ENCODE measurements at regions not wholly inside any gene's neighbourhood (a gene's known extent, or its start where the extent isn't known, plus 50 kb on each side); places are given as distances from the start of the nearest gene placed in this dataset.

GRCh38 chr12:11553871-11554533 lies 95.5 kb upstream of the ETV6 start:
- TF ChIP-seq PKNOX1 (IDR thresholded peaks at IDR 0.05): no peak
- TF ChIP-seq ZNF384 (IDR thresholded peaks at IDR 0.05): no peak
- TF ChIP-seq ELF4 (IDR thresholded peaks at IDR 0.05): no peak
- TF ChIP-seq TARDBP (IDR thresholded peaks at IDR 0.05): no peak
- TF ChIP-seq SUZ12 (IDR thresholded peaks at IDR 0.05): no peak
- TF ChIP-seq SP1 (IDR thresholded peaks at IDR 0.05): no peak
- TF ChIP-seq CTBP1 (IDR thresholded peaks at IDR 0.05; ENCODE audit: borderline replicate concordance): no peak
- TF ChIP-seq LEF1 (IDR thresholded peaks at IDR 0.05; ENCODE audit: borderline replicate concordance): no peak
- TF ChIP-seq ARNT (IDR thresholded peaks at IDR 0.05): no peak
- no peak for TF ChIP-seq NFRKB (IDR thresholded peaks at IDR 0.05)
- no peak for TF ChIP-seq FOXM1 (IDR thresholded peaks at IDR 0.05; ENCODE audit: borderline replicate concordance)
- no peak for TF ChIP-seq L3MBTL2 (conservative IDR thresholded peaks at IDR 0.05)
- TF ChIP-seq FOXK2 (IDR thresholded peaks at IDR 0.05): no peak
- TF ChIP-seq BHLHE40 (IDR thresholded peaks at IDR 0.05; ENCODE audit: borderline replicate concordance): no peak
- TF ChIP-seq HDGF (IDR thresholded peaks at IDR 0.05; ENCODE audit: borderline replicate concordance): no peak
- TF ChIP-seq FOXA1 (IDR thresholded peaks at IDR 0.05): no peak
- peak; percentile 73 for DNase-seq (ENCODE audit: extremely low spot score)
- ChIA-PET CTCF (no interaction called here), POLR2A (no interaction called here)

- ChIA-PET POLR2A (no interaction called here), CTCF (interaction anchor here (1.5 kb wide), 1 partner anchor 23 kb away, joined by 3 read pairs; no protein-coding TSS in a partner anchor)
- no peak for DNase-seq (ENCODE audit: extremely low spot score)
- TF ChIP-seq SP1 (IDR thresholded peaks at IDR 0.05) (no peak), ARNT (IDR thresholded peaks at IDR 0.05) (no peak)
These were observed 94.3 kb upstream of the ETV6 start for GRCh38 chr12:11555195-11555594.

GRCh38 chr12:11555743-11556625 lies 93.5 kb upstream of the ETV6 start:
- no peak for TF ChIP-seq ARNT (IDR thresholded peaks at IDR 0.05)
- no peak for TF ChIP-seq PKNOX1 (IDR thresholded peaks at IDR 0.05)
- no peak for TF ChIP-seq FOXM1 (IDR thresholded peaks at IDR 0.05; ENCODE audit: borderline replicate concordance)
- TF ChIP-seq NFRKB (IDR thresholded peaks at IDR 0.05): no peak
- no peak for TF ChIP-seq FOXK2 (IDR thresholded peaks at IDR 0.05)
- no peak for TF ChIP-seq SP1 (IDR thresholded peaks at IDR 0.05)
- TF ChIP-seq TARDBP (IDR thresholded peaks at IDR 0.05): no peak
- TF ChIP-seq L3MBTL2 (conservative IDR thresholded peaks at IDR 0.05): no peak
- no peak for TF ChIP-seq CTBP1 (IDR thresholded peaks at IDR 0.05; ENCODE audit: borderline replicate concordance)
- TF ChIP-seq LEF1 (IDR thresholded peaks at IDR 0.05; ENCODE audit: borderline replicate concordance): no peak
- no peak for TF ChIP-seq HDGF (IDR thresholded peaks at IDR 0.05; ENCODE audit: borderline replicate concordance)
- no peak for TF ChIP-seq SUZ12 (IDR thresholded peaks at IDR 0.05)
- no peak for TF ChIP-seq ZNF384 (IDR thresholded peaks at IDR 0.05)
- no peak for TF ChIP-seq FOXA1 (IDR thresholded peaks at IDR 0.05)
- no peak for TF ChIP-seq BHLHE40 (IDR thresholded peaks at IDR 0.05; ENCODE audit: borderline replicate concordance)
- no peak for TF ChIP-seq ELF4 (IDR thresholded peaks at IDR 0.05)
- ChIA-PET CTCF (interaction anchor here (1.5 kb wide), 1 partner anchor 22 kb away, joined by 3 read pairs; no protein-coding TSS in a partner anchor), POLR2A (no interaction called here)
- DNase-seq (ENCODE audit: extremely low spot score): no peak

GRCh38 chr12:11556682-11557081 lies 92.8 kb upstream of the ETV6 start:
- no peak for DNase-seq (ENCODE audit: extremely low spot score)
- ChIA-PET POLR2A (no interaction called here), CTCF (interaction anchor here (0.6 to 0.7 kb wide), 2 partner anchors 275 to 474 kb away, joined by 3 read pairs; no protein-coding TSS in a partner anchor)

GRCh38 chr12:11559626-11560340 lies 89.7 kb upstream of the ETV6 start:
- no peak for TF ChIP-seq ARNT (IDR thresholded peaks at IDR 0.05)
- no peak for TF ChIP-seq ELF4 (IDR thresholded peaks at IDR 0.05)
- TF ChIP-seq TARDBP (IDR thresholded peaks at IDR 0.05): no peak
- TF ChIP-seq PKNOX1 (IDR thresholded peaks at IDR 0.05): no peak
- TF ChIP-seq L3MBTL2 (conservative IDR thresholded peaks at IDR 0.05): no peak
- TF ChIP-seq NFRKB (IDR thresholded peaks at IDR 0.05): no peak
- TF ChIP-seq FOXA1 (IDR thresholded peaks at IDR 0.05): no peak
- no peak for TF ChIP-seq FOXK2 (IDR thresholded peaks at IDR 0.05)
- TF ChIP-seq BHLHE40 (IDR thresholded peaks at IDR 0.05; ENCODE audit: borderline replicate concordance): no peak
- TF ChIP-seq FOXM1 (IDR thresholded peaks at IDR 0.05; ENCODE audit: borderline replicate concordance): no peak
- no peak for TF ChIP-seq CTBP1 (IDR thresholded peaks at IDR 0.05; ENCODE audit: borderline replicate concordance)
- no peak for TF ChIP-seq SUZ12 (IDR thresholded peaks at IDR 0.05)
- TF ChIP-seq SP1 (IDR thresholded peaks at IDR 0.05): no peak
- TF ChIP-seq ZNF384 (IDR thresholded peaks at IDR 0.05): no peak
- TF ChIP-seq LEF1 (IDR thresholded peaks at IDR 0.05; ENCODE audit: borderline replicate concordance): no peak
- DNase-seq (ENCODE audit: extremely low spot score): no peak
- CTCF ChIA-PET: no interaction called here
- POLR2A ChIA-PET: no interaction called here

More at GRCh38 chr12:11556682-11557081, 92.8 kb upstream of the ETV6 start:
- no peak for TF ChIP-seq L3MBTL2 (conservative IDR thresholded peaks at IDR 0.05)
- TF ChIP-seq ZNF384 (IDR thresholded peaks at IDR 0.05): no peak
- no peak for TF ChIP-seq FOXK2 (IDR thresholded peaks at IDR 0.05)
